Spinal cord (tissue), 9 donors: ENCODE measurements at regions not wholly inside any gene's neighbourhood (a gene's known extent, or its start where the extent isn't known, plus 50 kb on each side); places are given as distances from the start of the nearest gene placed in this dataset.

Source experiments
- DNase-seq, 6 donors: peaks; one replicate each; pipeline versions ENCODE4 v3.0.0 to v3.0.0-alpha.2; 2013 to 2015; ENCODE audit warnings: low spot score in 6 of 6, low read depth in 4 of 6
- H3K27ac ChIP-seq: one replicate; pipeline ENCODE4 v1.5.1; 2013; ENCODE audit warnings: low read depth, low read length, control low read depth
- H3K27me3 ChIP-seq: one replicate; pipeline ENCODE4 v1.6.1; 2013; ENCODE audit warnings: low read length; ENCODE audit not compliant: control insufficient read depth, insufficient read depth
- H3K36me3 ChIP-seq: one replicate; pipeline ENCODE4 v1.6.1; 2013; ENCODE audit warnings: low read length; ENCODE audit not compliant: control insufficient read depth, insufficient read depth
- H3K4me1 ChIP-seq: one replicate; pipeline ENCODE4 v1.6.1; 2013; ENCODE audit warnings: low read length; ENCODE audit not compliant: control insufficient read depth, insufficient read depth
- H3K4me3 ChIP-seq: one replicate; pipeline ENCODE4 v1.5.1; 2013; ENCODE audit warnings: low read depth, low read length, control low read depth
- H3K9me3 ChIP-seq: one replicate; pipeline ENCODE4 v1.6.1; 2013; ENCODE audit warnings: low read length; ENCODE audit not compliant: control insufficient read depth, insufficient read depth
- WGBS: methylation state at CpG from one replicate; pipeline ENCODE4 v1.1.5; 2013; ENCODE audit warnings: missing lambda C conversion rate; ENCODE audit not compliant: insufficient coverage; 5-methylcytosine and 5-hydroxymethylcytosine counted together
- donor health status: healthy.

DNA sequence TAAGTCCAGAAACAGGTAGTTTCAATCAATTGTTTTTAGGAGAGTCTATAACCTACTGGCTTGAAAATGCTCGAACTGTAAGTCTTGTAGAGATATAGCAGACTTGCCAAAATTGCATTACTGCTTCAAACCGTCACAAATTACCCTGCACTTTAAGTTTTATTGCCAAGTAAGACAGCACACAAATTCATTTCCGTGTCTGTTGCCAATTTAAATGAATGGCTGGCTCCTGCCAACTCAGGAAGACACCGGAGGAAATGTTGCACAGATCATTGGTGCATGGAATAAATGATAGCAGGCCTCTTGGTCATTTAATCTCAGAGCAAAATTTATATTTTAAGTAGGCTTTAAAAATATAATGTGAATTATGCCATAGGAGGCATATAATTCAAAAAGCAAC is 438.1 kb downstream of the HACE1 start:
- Histone ChIP-seq H3K27me3 (no peaks in the 10 kb centered on the region), H3K27ac (no peak overlapping the region), H3K36me3 (no peaks in the 10 kb centered on the region), H3K9me3 (no peaks in the 10 kb centered on the region), H3K4me1 (no peaks in the 10 kb centered on the region), H3K4me3 (no peak overlapping the region)
- WGBS = 62% methylated on average over 2 of the region's 4 CpGs
- peak in 1 of 6 donors; percentile 64 for DNase-seq

DNA sequence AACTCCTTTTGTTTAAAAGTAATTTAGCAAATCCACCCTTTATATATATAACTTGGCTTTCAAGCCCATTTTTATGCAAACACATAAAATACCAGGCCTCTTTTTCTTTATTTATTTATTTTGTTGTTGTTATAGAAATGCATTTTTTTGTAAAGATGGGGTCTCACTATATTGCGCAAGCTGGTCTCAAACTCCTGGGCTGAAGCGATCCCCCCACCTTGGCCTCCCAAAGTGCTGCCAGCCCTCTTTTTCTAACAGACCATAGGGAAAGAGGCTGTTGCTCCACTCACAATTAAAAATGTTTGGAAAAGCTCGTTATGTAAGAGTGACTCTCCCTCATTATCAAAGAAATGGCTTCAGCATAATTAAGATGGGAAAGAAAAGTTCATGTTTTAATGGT is 440.9 kb downstream of the HACE1 start:
- Histone ChIP-seq H3K27me3 (no peaks in the 10 kb centered on the region), H3K4me3 (no peak overlapping the region), H3K27ac (no peak overlapping the region), H3K9me3 (no peaks in the 10 kb centered on the region), H3K4me1 (no peaks in the 10 kb centered on the region), H3K36me3 (no peaks in the 10 kb centered on the region)
- WGBS = no CpG with 5 or more reads among the region's 3 CpGs
- DNase-seq = no peak

GRCh38 chr6:104418125-104418524 is 441.6 kb downstream of the HACE1 start:
- Histone ChIP-seq H3K27me3 (no peaks in the 10 kb centered on the region), H3K36me3 (no peaks in the 10 kb centered on the region), H3K4me1 (no peaks in the 10 kb centered on the region), H3K27ac (no peak overlapping the region), H3K4me3 (no peak overlapping the region), H3K9me3 (no peaks in the 10 kb centered on the region)
- no peak for DNase-seq

DNA sequence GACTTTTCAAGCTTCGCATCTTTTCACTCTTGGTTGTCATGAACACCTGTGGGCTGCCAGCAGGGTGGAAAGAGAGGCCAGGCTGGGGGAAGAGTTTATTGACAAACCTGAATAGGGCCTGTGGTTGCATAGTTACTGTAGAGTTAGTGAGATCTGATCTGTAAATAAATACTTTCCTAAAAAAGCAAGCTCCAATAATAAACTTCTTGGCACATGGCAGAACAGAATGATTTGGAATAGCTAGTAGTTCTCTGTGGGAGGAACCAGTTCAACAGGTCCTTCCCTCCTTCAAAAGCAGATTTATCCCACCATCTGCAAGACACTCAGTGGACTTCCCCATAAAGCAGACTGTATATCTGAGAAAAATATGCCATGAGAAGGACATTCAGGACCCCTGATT is 445.0 kb downstream of the HACE1 start:
- H3K36me3 ChIP-seq = no peaks in the 10 kb centered on the region
- H3K4me3 ChIP-seq = no peak overlapping the region
- H3K27me3 ChIP-seq = no peaks in the 10 kb centered on the region
- no peaks in the 10 kb centered on the region for H3K9me3 ChIP-seq
- no peaks in the 10 kb centered on the region for H3K4me1 ChIP-seq
- H3K27ac ChIP-seq = no peak overlapping the region
- no peak for DNase-seq
- 100% methylated on average over 1 of the region's 1 CpG for WGBS

DNA sequence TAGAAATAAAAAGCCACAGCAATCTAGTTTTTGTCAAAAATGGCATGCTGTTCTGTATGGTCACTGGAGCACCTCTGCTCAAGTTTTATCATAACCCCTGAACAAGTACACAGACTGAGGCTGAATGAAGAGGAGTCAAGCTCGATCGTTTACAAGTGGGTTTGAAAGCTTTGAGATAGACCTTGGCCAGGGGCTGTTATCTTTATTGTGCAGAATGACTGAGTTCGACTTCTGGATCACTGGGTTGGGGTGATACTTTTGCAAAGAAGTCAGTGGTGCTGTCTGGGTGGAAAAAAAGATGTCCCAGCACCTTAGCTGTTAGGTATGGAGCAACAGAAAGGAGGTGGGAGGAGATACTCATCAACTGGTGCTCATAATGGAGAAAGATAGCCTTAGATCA is 446.0 kb downstream of the HACE1 start:
- H3K4me1 ChIP-seq = no peaks in the 10 kb centered on the region
- WGBS = 94% methylated on average over 3 of the region's 3 CpGs
- no peak overlapping the region for H3K4me3 ChIP-seq

DNA sequence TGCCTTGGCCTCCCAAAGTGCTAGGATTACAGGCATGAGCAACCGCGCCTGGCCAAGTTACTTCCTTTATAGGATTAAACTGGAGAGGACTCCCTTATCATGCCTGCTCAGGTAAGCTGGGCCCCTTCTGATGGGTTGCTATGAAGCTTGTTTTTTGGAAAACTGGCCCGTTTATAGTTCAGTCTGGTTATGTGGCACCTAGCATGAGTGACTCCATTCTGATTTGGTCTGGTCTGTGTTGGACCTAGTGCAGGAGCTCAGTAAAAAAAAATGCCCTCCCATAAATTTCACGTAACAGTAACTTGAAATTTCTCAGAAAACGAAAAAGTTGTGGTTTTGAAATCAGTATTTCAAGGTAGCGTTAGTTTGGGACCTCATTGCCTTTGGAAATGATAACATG is 448.4 kb downstream of the HACE1 start:
- Histone ChIP-seq H3K9me3 (no peaks in the 10 kb centered on the region), H3K4me3 (no peak overlapping the region), H3K36me3 (no peaks in the 10 kb centered on the region), H3K4me1 (no peaks in the 10 kb centered on the region), H3K27me3 (no peaks in the 10 kb centered on the region), H3K27ac (no peak overlapping the region)
- no peak for DNase-seq
- WGBS = 93% methylated on average over 3 of the region's 6 CpGs

More for the DNA sequence above, 446.0 kb downstream of the HACE1 start:
- no peak for DNase-seq
- Histone ChIP-seq H3K36me3 (no peaks in the 10 kb centered on the region), H3K27me3 (no peaks in the 10 kb centered on the region), H3K27ac (no peak overlapping the region), H3K9me3 (no peaks in the 10 kb centered on the region)

GRCh38 chr6:104409913-104410312 is 449.8 kb downstream of the HACE1 start:
- H3K36me3 ChIP-seq = no peaks in the 10 kb centered on the region
- H3K4me3 ChIP-seq = no peak overlapping the region
- H3K9me3 ChIP-seq = no peaks in the 10 kb centered on the region
- H3K27me3 ChIP-seq = no peaks in the 10 kb centered on the region
- no peak overlapping the region for H3K27ac ChIP-seq
- no peak for DNase-seq
- no peaks in the 10 kb centered on the region for H3K4me1 ChIP-seq

DNA sequence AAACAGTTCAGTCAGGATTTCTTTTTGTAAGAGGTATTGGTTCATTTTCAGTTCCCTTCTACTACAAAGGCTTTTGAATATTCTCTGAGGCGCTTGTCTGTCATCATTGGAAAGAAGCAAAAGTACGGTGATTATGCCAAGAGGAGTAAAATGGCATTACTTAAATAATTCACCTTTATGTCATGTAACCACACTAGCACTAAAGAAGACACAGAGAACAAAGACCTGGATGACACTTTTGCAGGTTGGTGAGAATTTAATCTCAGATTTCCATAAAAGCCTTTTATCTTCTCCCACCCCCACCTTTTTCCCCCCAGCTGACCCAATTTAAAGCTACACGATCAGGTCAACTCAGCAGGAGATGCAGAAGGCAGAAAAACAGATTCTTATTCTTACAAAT is 451.8 kb downstream of the HACE1 start:
- DNase-seq = no peak
- Histone ChIP-seq H3K9me3 (no peaks in the 10 kb centered on the region), H3K36me3 (no peaks in the 10 kb centered on the region), H3K27me3 (no peaks in the 10 kb centered on the region), H3K27ac (no peak overlapping the region), H3K4me3 (no peak overlapping the region), H3K4me1 (no peaks in the 10 kb centered on the region)
- no CpG with 5 or more reads among the region's 3 CpGs for WGBS

DNA sequence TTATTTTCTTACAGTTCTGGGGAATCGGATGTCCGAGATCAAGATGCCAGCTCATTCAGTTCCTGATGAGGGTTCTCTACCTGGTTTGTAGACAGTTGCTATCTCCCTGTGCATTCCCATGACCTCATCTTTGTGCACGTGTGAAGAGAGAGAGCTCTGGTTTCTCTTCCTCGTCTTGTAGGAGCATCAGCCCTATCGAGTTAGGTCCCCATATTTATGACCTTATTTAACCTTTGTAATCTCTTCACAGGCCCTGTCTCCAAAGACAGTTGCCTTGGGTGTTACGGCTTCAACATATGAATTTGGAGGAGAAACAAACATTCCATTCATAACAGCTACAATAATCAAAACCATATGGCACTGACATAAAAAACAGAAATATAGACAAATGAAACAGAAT is 455.3 kb downstream of the HACE1 start:
- no CpG with 5 or more reads among the region's 6 CpGs for WGBS

DNA sequence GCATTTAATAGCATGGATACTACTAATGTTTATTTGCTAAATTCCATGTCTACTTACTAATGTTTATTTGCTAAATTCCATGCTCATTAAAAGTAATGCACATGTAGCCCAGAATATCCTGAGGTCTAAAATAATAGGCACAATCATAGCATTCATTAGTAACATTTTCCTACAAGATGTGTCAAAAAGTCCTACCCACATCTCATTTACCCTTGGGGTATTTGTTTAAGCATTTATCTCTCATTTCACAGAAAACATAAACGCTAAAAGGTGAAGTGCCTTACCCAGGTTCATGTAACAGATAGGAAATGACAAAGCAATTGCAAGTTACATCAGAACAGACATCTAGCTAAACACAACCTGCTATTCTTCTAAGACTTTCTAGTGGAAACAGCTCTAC is 457.1 kb downstream of the HACE1 start:
- Histone ChIP-seq H3K4me1 (no peaks in the 10 kb centered on the region), H3K27ac (no peak overlapping the region), H3K27me3 (no peaks in the 10 kb centered on the region), H3K9me3 (no peaks in the 10 kb centered on the region), H3K36me3 (no peaks in the 10 kb centered on the region), H3K4me3 (no peak overlapping the region)
- no CpG with 5 or more reads among the region's 1 CpG for WGBS
- DNase-seq = peak in 1 of 6 donors; percentile 11

More for the DNA sequence above, 455.3 kb downstream of the HACE1 start:
- H3K27me3 ChIP-seq = no peaks in the 10 kb centered on the region
- H3K36me3 ChIP-seq = no peaks in the 10 kb centered on the region
- H3K4me1 ChIP-seq = no peaks in the 10 kb centered on the region
- H3K4me3 ChIP-seq = no peak overlapping the region
- H3K27ac ChIP-seq = no peak overlapping the region
- no peak for DNase-seq
- H3K9me3 ChIP-seq = no peaks in the 10 kb centered on the region
